ENCODE measurements at regions not wholly inside any gene's neighbourhood (a gene's known extent, or its start where the extent isn't known, plus 50 kb on each side); places are given as distances from the start of the nearest gene placed in this dataset.

DNA sequence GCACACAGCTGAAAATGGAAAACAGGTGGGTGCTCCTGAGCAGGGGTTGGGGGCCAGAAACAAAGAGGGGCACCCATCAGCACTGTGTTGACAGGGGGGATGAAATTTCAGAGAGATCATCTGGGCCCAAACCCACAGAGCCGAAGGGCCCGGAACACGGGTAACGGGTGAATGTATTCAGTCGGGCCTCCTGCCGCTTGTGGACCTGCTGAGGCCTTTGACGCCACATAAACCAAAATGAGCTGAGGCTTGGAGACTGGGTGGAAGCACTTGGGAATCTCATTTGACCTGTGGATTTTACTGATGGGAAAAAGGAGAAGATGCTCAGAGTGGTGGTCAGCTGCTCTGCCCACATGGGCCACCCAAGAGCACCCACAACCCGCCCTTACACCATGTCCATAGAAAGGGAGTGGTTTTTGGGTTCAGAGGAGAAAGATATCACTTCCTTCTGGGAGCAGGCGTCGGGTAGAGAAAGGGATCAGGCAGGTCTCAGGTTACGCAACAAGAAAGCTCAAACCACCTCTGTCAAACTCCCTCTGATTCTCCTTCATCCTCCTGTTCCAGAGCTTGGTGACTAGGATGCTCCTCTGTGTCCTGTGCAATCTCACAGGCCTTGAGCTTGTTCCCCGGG lies 106.8 kb upstream of the BCL2L14 start:
- TF ChIP-seq CTCF (IDR thresholded peaks at IDR 0.05 in 8 of 11, conservative IDR thresholded peaks at IDR 0.05 in 3 of 11), result no peak
- no peak for TF ChIP-seq POLR2A (IDR thresholded peaks at IDR 0.05)

Data from spleen (tissue), 7 donors.